Keratinocyte (primary cell): ENCODE measurements at regions not wholly inside any gene's neighbourhood (a gene's known extent, or its start where the extent isn't known, plus 50 kb on each side); places are given as distances from the start of the nearest gene placed in this dataset.

Experiments
- DNase-seq: peaks from one replicate; pipeline ENCODE4 v3.0.0-alpha.2; 2011; ENCODE audit warnings: low read depth, missing footprints, low spot score
- FAIRE-seq: peaks from 2 replicates; lab custom pipeline; 2011; peaks lifted over from hg19 to GRCh38; lab: Jason Lieb, UNC
- H2AFZ ChIP-seq: 2 replicates; pipeline ENCODE4 v1.6.0; 2012; ENCODE audit warnings: low read length, control low read depth, inconsistent platforms; ENCODE audit not compliant: control insufficient read depth
- H3K27ac ChIP-seq: 2 replicates; pipeline ENCODE4 v1.5.1; 2011; ENCODE audit warnings: low read length; ENCODE audit not compliant: control insufficient read depth, insufficient read depth
- H3K27me3 ChIP-seq: 3 replicates; pipeline ENCODE4 v1.6.0; 2011; ENCODE audit warnings: low read length; ENCODE audit not compliant: control insufficient read depth, insufficient read depth; ENCODE audit errors: extremely low read depth
- H3K36me3 ChIP-seq, 2 experiments: 2 replicates in 1 of 2; 3 replicates in 1 of 2; pipeline ENCODE4 v1.5.1; 2011; ENCODE audit warnings: low read length in 2 of 2, mild to moderate bottlenecking in 1 of 2; ENCODE audit not compliant: control insufficient read depth in 2 of 2, insufficient read depth in 2 of 2; ENCODE audit errors: extremely low read depth in 1 of 2
- H3K4me1 ChIP-seq: 3 replicates; pipeline ENCODE4 v1.5.1; 2011; ENCODE audit warnings: low read length; ENCODE audit not compliant: control insufficient read depth, insufficient read depth; ENCODE audit errors: extremely low read depth
- H3K4me2 ChIP-seq: 3 replicates; pipeline ENCODE4 v1.6.0; 2011; ENCODE audit warnings: low read depth, low read length; ENCODE audit not compliant: control insufficient read depth, insufficient read depth; ENCODE audit errors: extremely low read depth
- H3K4me3 ChIP-seq, 3 experiments: fragments of 200-600 bp in 1 of 3; sonication (generic) in 1 of 3; 2 replicates in 2 of 3; 3 replicates in 1 of 3; pipeline ENCODE4 v1.5.1; 2011 to 2016; ENCODE audit warnings: low read length in 3 of 3, mild to moderate bottlenecking in 3 of 3, control low read depth in 2 of 3, inconsistent platforms in 1 of 3, low read depth in 1 of 3, mixed read lengths in 1 of 3, mixed run types in 1 of 3, moderate library complexity in 1 of 3; ENCODE audit not compliant: control insufficient read depth in 2 of 3, insufficient read depth in 2 of 3; ENCODE audit errors: extremely low read depth in 1 of 3
- H3K79me2 ChIP-seq: 2 replicates; pipeline ENCODE4 v1.6.0; 2012; ENCODE audit warnings: low read length; ENCODE audit not compliant: control insufficient read depth, insufficient read depth
- H3K9ac ChIP-seq: 3 replicates; pipeline ENCODE4 v1.6.0; 2011; ENCODE audit warnings: low read length; ENCODE audit not compliant: control insufficient read depth, insufficient read depth; ENCODE audit errors: extremely low read depth
- H3K9me1 ChIP-seq: 3 replicates; pipeline ENCODE4 v1.6.0; 2011; ENCODE audit warnings: low read length; ENCODE audit not compliant: control insufficient read depth, insufficient read depth; ENCODE audit errors: extremely low read depth
- H3K9me3 ChIP-seq: 2 replicates; pipeline ENCODE4 v1.5.1; 2012; ENCODE audit warnings: low read depth, low read length; ENCODE audit not compliant: control insufficient read depth
- H4K20me1 ChIP-seq: 3 replicates; pipeline ENCODE4 v1.6.0; 2011; ENCODE audit warnings: low read length; ENCODE audit not compliant: control insufficient read depth, insufficient read depth; ENCODE audit errors: extremely low read depth
- EZH2 ChIP-seq: IDR thresholded peaks from one replicate; pipeline ENCODE4 v1.6.1; 2012; ENCODE audit warnings: inconsistent platforms, mild to moderate bottlenecking, low read length, moderate library complexity
- dilution Hi-C: fragments of 300-500 bp; cut with MboI; formaldehyde crosslinking; loops from one replicate; pipeline ENCODE4 v1.7.0; 2020; ENCODE audit warnings: low sequenced_read_pairs; ENCODE audit not compliant: extremely low pct_ligation_motif_present
- TF ChIP-seq, protein P1 (sequence below), 3 experiments: IDR thresholded peaks in 1 of 3; conservative IDR thresholded peaks in 1 of 3; optimal IDR thresholded peaks in 1 of 3; 2 replicates in 2 of 3; 3 replicates in 1 of 3; pipeline versions ENCODE3 to v1.5.1; 2011; ENCODE audit warnings: low read length in 3 of 3, mild to moderate bottlenecking in 3 of 3, moderate library complexity in 2 of 3, control low read depth in 1 of 3, inconsistent platforms in 1 of 3; ENCODE audit not compliant: insufficient read depth in 2 of 3; ENCODE audit errors: extremely low read depth in 1 of 3

DNA sequence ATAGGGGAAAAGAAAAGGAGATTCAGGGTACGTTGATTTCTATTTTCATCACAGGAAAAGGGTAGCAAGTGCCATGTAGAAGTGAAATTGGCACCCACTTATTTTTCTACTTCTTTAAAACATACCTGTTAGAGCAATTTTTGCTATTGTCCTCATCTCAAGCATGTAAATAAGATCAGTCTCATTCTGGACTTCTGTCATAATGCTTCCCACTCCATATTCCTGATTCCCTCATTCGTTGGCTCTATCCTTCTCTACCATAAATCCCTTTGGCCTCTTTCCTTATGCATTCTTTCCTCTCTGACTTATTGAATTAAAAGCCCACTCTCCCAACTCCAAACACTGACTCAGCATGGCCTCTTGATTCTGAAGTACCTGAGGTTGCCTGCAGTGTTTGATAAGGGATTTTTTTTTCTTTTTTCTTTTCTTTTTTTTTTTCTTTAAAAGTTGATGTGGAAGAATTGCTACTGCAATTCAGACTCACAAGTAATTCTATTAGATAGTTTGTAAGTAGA is 465.7 kb downstream of the SLITRK6 start:
- dilution Hi-C loops = no loop called here
- H3K4me2 ChIP-seq = no peak overlapping the region
- FAIRE-seq = no peak

DNA sequence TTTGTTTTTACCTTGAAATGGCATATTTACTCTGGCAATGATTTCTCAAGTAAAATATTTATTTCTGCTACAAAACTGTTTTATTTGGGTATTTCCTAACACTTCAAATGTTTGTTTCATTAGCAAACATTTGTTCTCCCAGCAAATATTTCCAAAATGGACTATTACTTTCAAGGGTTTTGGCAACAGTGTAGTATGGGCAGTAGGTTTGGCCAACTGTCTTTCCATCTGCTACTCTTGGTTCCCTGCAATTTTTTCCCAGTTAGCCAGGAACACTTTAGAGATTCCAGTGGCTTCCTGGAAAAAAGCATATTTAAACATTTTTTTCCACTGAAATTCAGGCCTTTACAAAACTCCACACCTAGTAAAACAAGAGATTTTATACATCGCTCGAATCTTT is 466.6 kb downstream of the SLITRK6 start:
- Histone ChIP-seq H3K27ac (no peak overlapping the region), H3K4me3 (no peak overlapping the region), H3K4me2 (no peak overlapping the region), H3K79me2 (no peaks in the 10 kb centered on the region), H3K9me1 (no peaks in the 10 kb centered on the region), H3K9me3 (no peaks in the 10 kb centered on the region), H3K9ac (no peak overlapping the region), H3K27me3 (no peaks in the 10 kb centered on the region), H3K36me3 (no peaks in the 10 kb centered on the region), H2AFZ (no peak overlapping the region), H3K4me1 (no peaks in the 10 kb centered on the region), H4K20me1 (no peaks in the 10 kb centered on the region)
- FAIRE-seq = no peak
- TF ChIP-seq EZH2 = no peak
- TF ChIP-seq, protein P1, sequence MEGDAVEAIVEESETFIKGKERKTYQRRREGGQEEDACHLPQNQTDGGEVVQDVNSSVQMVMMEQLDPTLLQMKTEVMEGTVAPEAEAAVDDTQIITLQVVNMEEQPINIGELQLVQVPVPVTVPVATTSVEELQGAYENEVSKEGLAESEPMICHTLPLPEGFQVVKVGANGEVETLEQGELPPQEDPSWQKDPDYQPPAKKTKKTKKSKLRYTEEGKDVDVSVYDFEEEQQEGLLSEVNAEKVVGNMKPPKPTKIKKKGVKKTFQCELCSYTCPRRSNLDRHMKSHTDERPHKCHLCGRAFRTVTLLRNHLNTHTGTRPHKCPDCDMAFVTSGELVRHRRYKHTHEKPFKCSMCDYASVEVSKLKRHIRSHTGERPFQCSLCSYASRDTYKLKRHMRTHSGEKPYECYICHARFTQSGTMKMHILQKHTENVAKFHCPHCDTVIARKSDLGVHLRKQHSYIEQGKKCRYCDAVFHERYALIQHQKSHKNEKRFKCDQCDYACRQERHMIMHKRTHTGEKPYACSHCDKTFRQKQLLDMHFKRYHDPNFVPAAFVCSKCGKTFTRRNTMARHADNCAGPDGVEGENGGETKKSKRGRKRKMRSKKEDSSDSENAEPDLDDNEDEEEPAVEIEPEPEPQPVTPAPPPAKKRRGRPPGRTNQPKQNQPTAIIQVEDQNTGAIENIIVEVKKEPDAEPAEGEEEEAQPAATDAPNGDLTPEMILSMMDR (optimal IDR thresholded peaks at IDR 0.05 in 1 of 3, IDR thresholded peaks at IDR 0.05 in 1 of 3, conservative IDR thresholded peaks at IDR 0.05 in 1 of 3; ENCODE audit: extremely low read depth in 1 of 3, insufficient read depth in 2 of 3, low read length in 3 of 3) = no peak
- dilution Hi-C loops = no loop called here
- no peak for DNase-seq

More for the DNA sequence above, 465.7 kb downstream of the SLITRK6 start:
- H3K9me3 ChIP-seq = no peaks in the 10 kb centered on the region
- H2AFZ ChIP-seq = no peak overlapping the region
- no peak for DNase-seq
- no peaks in the 10 kb centered on the region for H3K9me1 ChIP-seq
- H3K79me2 ChIP-seq = no peaks in the 10 kb centered on the region
- no peaks in the 10 kb centered on the region for H3K27me3 ChIP-seq
- no peaks in the 10 kb centered on the region for H3K36me3 ChIP-seq
- no peaks in the 10 kb centered on the region for H4K20me1 ChIP-seq
- TF ChIP-seq EZH2 = no peak
- TF ChIP-seq, protein P1 (optimal IDR thresholded peaks at IDR 0.05 in 1 of 3, IDR thresholded peaks at IDR 0.05 in 1 of 3, conservative IDR thresholded peaks at IDR 0.05 in 1 of 3; ENCODE audit: extremely low read depth in 1 of 3, insufficient read depth in 2 of 3, low read length in 3 of 3) = no peak
- no peak overlapping the region for H3K9ac ChIP-seq
- no peak overlapping the region for H3K4me3 ChIP-seq
- no peak overlapping the region for H3K27ac ChIP-seq
- H3K4me1 ChIP-seq = no peaks in the 10 kb centered on the region
